Mesendoderm (in vitro differentiated cells): ENCODE measurements at regions not wholly inside any gene's neighbourhood (a gene's known extent, or its start where the extent isn't known, plus 50 kb on each side); places are given as distances from the start of the nearest gene placed in this dataset.

Experiments
- DNase-seq: peaks from one replicate; pipeline ENCODE4 v3.0.0; 2013
- H2AK5ac ChIP-seq: 2 replicates; pipeline ENCODE4 v1.6.1; 2013; ENCODE audit warnings: low read length, inconsistent platforms
- H2BK120ac ChIP-seq: 2 replicates; pipeline ENCODE4 v1.6.1; 2013; ENCODE audit warnings: low read depth, mild to moderate bottlenecking, low read length, moderate library complexity, mixed read lengths
- H2BK15ac ChIP-seq: replicated peaks from 2 replicates; pipeline ENCODE4 v1.6.1; 2013; ENCODE audit warnings: low read depth, mild to moderate bottlenecking, moderate library complexity
- H2BK5ac ChIP-seq: 2 replicates; pipeline ENCODE4 v1.6.1; 2013; ENCODE audit warnings: low read length, inconsistent platforms
- H3K18ac ChIP-seq: 2 replicates; pipeline ENCODE4 v1.6.1; 2013; ENCODE audit warnings: mild to moderate bottlenecking, low read length, mixed read lengths
- H3K23ac ChIP-seq: one replicate; pipeline ENCODE4 v1.6.1; 2013; ENCODE audit warnings: low read length
- H3K27ac ChIP-seq: 2 replicates; pipeline ENCODE4 v1.5.1; 2013; ENCODE audit warnings: low read depth, mild to moderate bottlenecking, inconsistent platforms, low read length, moderate library complexity
- H3K27me3 ChIP-seq: 2 replicates; pipeline ENCODE4 v1.6.1; 2013; ENCODE audit warnings: low read length, control low read depth, mild to moderate bottlenecking, inconsistent platforms; ENCODE audit not compliant: insufficient read depth, poor library complexity
- H3K36me3 ChIP-seq: 2 replicates; pipeline ENCODE4 v1.6.1; 2013; ENCODE audit warnings: low read length, inconsistent platforms; ENCODE audit not compliant: control insufficient read depth, insufficient read depth
- H3K4ac ChIP-seq: one replicate; pipeline ENCODE4 v1.6.1; 2013; ENCODE audit warnings: low read depth, mild to moderate bottlenecking, low read length, moderate library complexity
- H3K4me1 ChIP-seq: 2 replicates; pipeline ENCODE4 v1.6.1; 2013; ENCODE audit warnings: low read depth, low read length, inconsistent platforms; ENCODE audit not compliant: control insufficient read depth
- H3K4me2 ChIP-seq: 2 replicates; pipeline ENCODE4 v1.6.1; 2013; ENCODE audit warnings: low read length
- H3K4me3 ChIP-seq: 2 replicates; pipeline ENCODE4 v1.5.1; 2013; ENCODE audit warnings: mild to moderate bottlenecking, low read length
- H3K56ac ChIP-seq: one replicate; pipeline ENCODE4 v1.6.1; 2013; ENCODE audit warnings: low read length
- H3K79me1 ChIP-seq: 2 replicates; pipeline ENCODE4 v1.6.1; 2013; ENCODE audit warnings: low read length, inconsistent platforms
- H3K79me2 ChIP-seq: 2 replicates; pipeline ENCODE4 v1.6.1; 2013; ENCODE audit warnings: mild to moderate bottlenecking, low read length; ENCODE audit not compliant: control insufficient read depth, insufficient read depth
- H3K9ac ChIP-seq: 2 replicates; pipeline ENCODE4 v1.6.1; 2013; ENCODE audit warnings: low read length, inconsistent platforms
- H4K5ac ChIP-seq: one replicate; pipeline ENCODE4 v1.6.1; 2013; ENCODE audit warnings: low read length
- H4K8ac ChIP-seq: one replicate; pipeline ENCODE4 v1.6.1; 2013; ENCODE audit warnings: low read depth, mild to moderate bottlenecking, control low read depth, low read length, moderate library complexity
- WGBS: extraction: QIAGEN DNeasy Blood & Tissue Kit; methylation state at CpG from one replicate; pipeline ENCODE4 v1.1.7; 2013; ENCODE audit warnings: low lambda C conversion rate, missing lambda C conversion rate; ENCODE audit not compliant: insufficient coverage; ENCODE audit errors: extremely low coverage; 5-methylcytosine and 5-hydroxymethylcytosine counted together

GRCh38 chr12:43284486-43285158 lies 267.4 kb downstream of the ADAMTS20 start:
- H3K4me2 ChIP-seq = no peak overlapping the region
- H3K27ac ChIP-seq = no peak overlapping the region
- DNase-seq = no peak

GRCh38 chr12:43283206-43283605 lies 268.8 kb downstream of the ADAMTS20 start:
- no peak overlapping the region for H2AK5ac ChIP-seq
- H4K5ac ChIP-seq = no peak overlapping the region
- no peak overlapping the region for H3K4ac ChIP-seq
- no peaks in the 10 kb centered on the region for H3K36me3 ChIP-seq
- H3K79me2 ChIP-seq = no peaks in the 10 kb centered on the region
- no peaks in the 10 kb centered on the region for H3K79me1 ChIP-seq
- no peak overlapping the region for H3K27ac ChIP-seq
- H3K56ac ChIP-seq = no peak overlapping the region
- H4K8ac ChIP-seq = no peak overlapping the region
- no peaks in the 10 kb centered on the region for H3K27me3 ChIP-seq
- no peak overlapping the region for H3K4me2 ChIP-seq
- H3K18ac ChIP-seq = no peak overlapping the region
- peak overlapping the region; percentile 45 for H2BK15ac ChIP-seq
- H3K23ac ChIP-seq = no peak overlapping the region
- no peak overlapping the region for H3K9ac ChIP-seq
- no peak overlapping the region for H3K4me3 ChIP-seq
- no peak for DNase-seq
- no peaks in the 10 kb centered on the region for H3K4me1 ChIP-seq
- no peak overlapping the region for H2BK5ac ChIP-seq
- no peak overlapping the region for H2BK120ac ChIP-seq

More at GRCh38 chr12:43284486-43285158, 267.4 kb downstream of the ADAMTS20 start:
- no peak overlapping the region for H4K5ac ChIP-seq
- H2AK5ac ChIP-seq = no peak overlapping the region
- no CpG with 5 or more reads among the region's 2 CpGs for WGBS
- H3K27me3 ChIP-seq = no peaks in the 10 kb centered on the region
- no peak overlapping the region for H2BK120ac ChIP-seq
- H3K4ac ChIP-seq = no peak overlapping the region
- no peak overlapping the region for H2BK15ac ChIP-seq
- H2BK5ac ChIP-seq = no peak overlapping the region
- no peaks in the 10 kb centered on the region for H3K36me3 ChIP-seq
- no peak overlapping the region for H3K4me3 ChIP-seq
- no peaks in the 10 kb centered on the region for H3K79me2 ChIP-seq
- peaks cover 2% of the 10 kb centered on the region for H3K4me1 ChIP-seq
- H3K23ac ChIP-seq = no peak overlapping the region
- H3K56ac ChIP-seq = no peak overlapping the region
- no peaks in the 10 kb centered on the region for H3K79me1 ChIP-seq
- no peak overlapping the region for H3K18ac ChIP-seq
- H4K8ac ChIP-seq = no peak overlapping the region
- no peak overlapping the region for H3K9ac ChIP-seq

- DNase-seq = no peak
- Histone ChIP-seq H4K5ac (no peak overlapping the region), H3K27ac (no peak overlapping the region), H2BK15ac (no peak overlapping the region), H3K36me3 (no peaks in the 10 kb centered on the region), H3K4me3 (no peak overlapping the region), H2BK120ac (no peak overlapping the region), H3K79me1 (no peaks in the 10 kb centered on the region), H2BK5ac (no peak overlapping the region), H3K23ac (no peak overlapping the region), H4K8ac (no peak overlapping the region), H3K18ac (no peak overlapping the region), H2AK5ac (no peak overlapping the region), H3K4me1 (no peaks in the 10 kb centered on the region), H3K79me2 (no peaks in the 10 kb centered on the region), H3K4me2 (no peak overlapping the region), H3K27me3 (no peaks in the 10 kb centered on the region), H3K56ac (no peak overlapping the region), H3K9ac (no peak overlapping the region), H3K4ac (no peak overlapping the region)
These were observed 269.9 kb downstream of the ADAMTS20 start for GRCh38 chr12:43282106-43282505.

GRCh38 chr12:43281563-43281962 lies 270.4 kb downstream of the ADAMTS20 start:
- H3K18ac ChIP-seq = no peak overlapping the region
- H3K4me1 ChIP-seq = no peaks in the 10 kb centered on the region
- H3K4me3 ChIP-seq = no peak overlapping the region
- H2BK15ac ChIP-seq = no peak overlapping the region
- no peaks in the 10 kb centered on the region for H3K79me1 ChIP-seq
- no peak overlapping the region for H4K5ac ChIP-seq
- H3K27ac ChIP-seq = no peak overlapping the region
- H3K27me3 ChIP-seq = no peaks in the 10 kb centered on the region
- no peak overlapping the region for H3K4ac ChIP-seq
- H3K36me3 ChIP-seq = no peaks in the 10 kb centered on the region
- H2BK120ac ChIP-seq = no peak overlapping the region
- H3K79me2 ChIP-seq = no peaks in the 10 kb centered on the region
- peak overlapping the region; percentile 77 for H2BK5ac ChIP-seq
- H3K56ac ChIP-seq = peak overlapping the region; percentile 83
- no peak overlapping the region for H2AK5ac ChIP-seq
- no peak overlapping the region for H3K4me2 ChIP-seq
- DNase-seq = peak; percentile 38
- no peak overlapping the region for H3K23ac ChIP-seq
- H3K9ac ChIP-seq = peak overlapping the region; percentile 42
- H4K8ac ChIP-seq = no peak overlapping the region
- WGBS = no CpG with 5 or more reads among the region's 3 CpGs

DNA sequence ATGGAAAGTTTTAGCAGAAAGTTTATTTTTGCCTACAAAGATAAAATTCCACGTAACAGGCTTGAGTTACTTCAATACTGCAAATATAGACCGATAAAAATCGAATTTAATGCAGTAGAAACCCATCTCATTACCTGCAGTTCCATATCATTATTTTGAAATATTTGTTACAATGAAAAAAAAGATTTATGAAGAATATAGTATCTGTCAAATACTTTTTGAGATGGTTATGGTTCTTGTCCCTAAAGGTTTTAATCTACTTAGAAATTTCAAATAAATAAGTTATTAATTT lies 273.5 kb downstream of the ADAMTS20 start:
- Histone ChIP-seq H3K18ac (no peak overlapping the region), H3K79me2 (no peaks in the 10 kb centered on the region), H3K56ac (no peak overlapping the region), H4K5ac (no peak overlapping the region), H3K4me2 (no peak overlapping the region), H2BK15ac (peak overlapping the region; percentile 36), H2AK5ac (no peak overlapping the region), H3K4ac (no peak overlapping the region), H2BK5ac (no peak overlapping the region), H3K27ac (no peak overlapping the region), H3K27me3 (no peaks in the 10 kb centered on the region), H3K79me1 (no peaks in the 10 kb centered on the region), H3K4me1 (no peaks in the 10 kb centered on the region), H3K4me3 (no peak overlapping the region), H3K36me3 (no peaks in the 10 kb centered on the region), H4K8ac (no peak overlapping the region), H3K23ac (no peak overlapping the region), H2BK120ac (no peak overlapping the region), H3K9ac (no peak overlapping the region)
- DNase-seq = no peak
- no CpG with 5 or more reads among the region's 3 CpGs for WGBS
